ENCODE measurements at regions not wholly inside any gene's neighbourhood (a gene's known extent, or its start where the extent isn't known, plus 50 kb on each side); places are given as distances from the start of the nearest gene placed in this dataset.

- Histone ChIP-seq H3K27ac (ENCODE audit: low read length) (no peak overlapping the region), H4K20me1 (ENCODE audit: insufficient read depth, low read length) (no peaks in the 10 kb centered on the region), H3K4me1 (ENCODE audit: insufficient read depth, low read length) (no peaks in the 10 kb centered on the region), H2AFZ (ENCODE audit: low read depth, low read length) (no peak overlapping the region), H3K9me3 (ENCODE audit: insufficient read depth, low read length, severe bottlenecking) (no peaks in the 10 kb centered on the region), H3K79me2 (ENCODE audit: insufficient read depth, low read length) (no peaks in the 10 kb centered on the region), H3K9ac (ENCODE audit: low read depth, low read length) (no peak overlapping the region), H3K4me2 (ENCODE audit: insufficient read depth, low read length) (no peak overlapping the region), H3K27me3 (ENCODE audit: insufficient read depth, low read length, poor library complexity) (no peaks in the 10 kb centered on the region), H3K36me3 (ENCODE audit: insufficient read depth, low read length) (no peaks in the 10 kb centered on the region), H3K4me3 (ENCODE audit: low read depth in 1 of 2, low read length in 2 of 2) (no peak overlapping the region)
- TF ChIP-seq CTCF (IDR thresholded peaks at IDR 0.05; ENCODE audit: borderline replicate concordance, extremely low read depth, low read length, poor library complexity, severe bottlenecking) (no peak), EZH2 (IDR thresholded peaks at IDR 0.05; ENCODE audit: borderline replicate concordance, low read depth, low read length, severe bottlenecking) (no peak)
- ATAC-seq (ENCODE audit: insufficient read depth, low read depth), result no peak
- no peak for DNase-seq
These were observed 62.8 kb upstream of the NKX1-1 start for GRCh38 chr4:1469043-1469442.

GRCh38 chr4:1467581-1468458 is 61.6 kb upstream of the NKX1-1 start:
- H3K27me3 ChIP-seq (ENCODE audit: insufficient read depth, low read length, poor library complexity), result no peaks in the 10 kb centered on the region
- H3K79me2 ChIP-seq (ENCODE audit: insufficient read depth, low read length), result no peaks in the 10 kb centered on the region
- H3K9ac ChIP-seq (ENCODE audit: low read depth, low read length), result no peak overlapping the region
- no peak overlapping the region for H3K27ac ChIP-seq (ENCODE audit: low read length)
- DNase-seq, result no peak
- no peak for ATAC-seq (ENCODE audit: insufficient read depth, low read depth)
- no peak overlapping the region for H2AFZ ChIP-seq (ENCODE audit: low read depth, low read length)
- H4K20me1 ChIP-seq (ENCODE audit: insufficient read depth, low read length), result no peaks in the 10 kb centered on the region
- no peak overlapping the region for H3K4me3 ChIP-seq (ENCODE audit: low read depth in 1 of 2, low read length in 2 of 2)
- TF ChIP-seq CTCF (IDR thresholded peaks at IDR 0.05; ENCODE audit: borderline replicate concordance, extremely low read depth, low read length, poor library complexity, severe bottlenecking) (no peak), EZH2 (IDR thresholded peaks at IDR 0.05; ENCODE audit: borderline replicate concordance, low read depth, low read length, severe bottlenecking) (no peak)
- H3K36me3 ChIP-seq (ENCODE audit: insufficient read depth, low read length), result no peaks in the 10 kb centered on the region
- H3K4me1 ChIP-seq (ENCODE audit: insufficient read depth, low read length), result no peaks in the 10 kb centered on the region
- no peak overlapping the region for H3K4me2 ChIP-seq (ENCODE audit: insufficient read depth, low read length)
- no peaks in the 10 kb centered on the region for H3K9me3 ChIP-seq (ENCODE audit: insufficient read depth, low read length, severe bottlenecking)

GRCh38 chr4:1466863-1467165 is 60.6 kb upstream of the NKX1-1 start:
- no peaks in the 10 kb centered on the region for H3K36me3 ChIP-seq (ENCODE audit: insufficient read depth, low read length)
- H3K9me3 ChIP-seq (ENCODE audit: insufficient read depth, low read length, severe bottlenecking), result no peaks in the 10 kb centered on the region
- H3K4me3 ChIP-seq (ENCODE audit: low read depth in 1 of 2, low read length in 2 of 2), result no peak overlapping the region
- no peaks in the 10 kb centered on the region for H4K20me1 ChIP-seq (ENCODE audit: insufficient read depth, low read length)
- DNase-seq, result no peak
- no peak overlapping the region for H3K4me2 ChIP-seq (ENCODE audit: insufficient read depth, low read length)
- ATAC-seq (ENCODE audit: insufficient read depth, low read depth), result no peak
- H3K4me1 ChIP-seq (ENCODE audit: insufficient read depth, low read length), result no peaks in the 10 kb centered on the region
- H3K27ac ChIP-seq (ENCODE audit: low read length), result no peak overlapping the region
- no peaks in the 10 kb centered on the region for H3K27me3 ChIP-seq (ENCODE audit: insufficient read depth, low read length, poor library complexity)
- H3K79me2 ChIP-seq (ENCODE audit: insufficient read depth, low read length), result no peaks in the 10 kb centered on the region
- no peak overlapping the region for H3K9ac ChIP-seq (ENCODE audit: low read depth, low read length)
- TF ChIP-seq CTCF (IDR thresholded peaks at IDR 0.05; ENCODE audit: borderline replicate concordance, extremely low read depth, low read length, poor library complexity, severe bottlenecking) (no peak), EZH2 (IDR thresholded peaks at IDR 0.05; ENCODE audit: borderline replicate concordance, low read depth, low read length, severe bottlenecking) (no peak)
- H2AFZ ChIP-seq (ENCODE audit: low read depth, low read length), result no peak overlapping the region
